GM18519 (cell line): ENCODE measurements at regions not wholly inside any gene's neighbourhood (a gene's known extent, or its start where the extent isn't known, plus 50 kb on each side); places are given as distances from the start of the nearest gene placed in this dataset.

ENCODE experiments used
- ATAC-seq: cut with Tn5 transposase; IDR thresholded peaks from one replicate; pipeline ENCODE4 v1.9.1; 2021; ENCODE audit warnings: mild to moderate bottlenecking, moderate library complexity; ENCODE audit not compliant: unreplicated experiment, low FRiP score

DNA sequence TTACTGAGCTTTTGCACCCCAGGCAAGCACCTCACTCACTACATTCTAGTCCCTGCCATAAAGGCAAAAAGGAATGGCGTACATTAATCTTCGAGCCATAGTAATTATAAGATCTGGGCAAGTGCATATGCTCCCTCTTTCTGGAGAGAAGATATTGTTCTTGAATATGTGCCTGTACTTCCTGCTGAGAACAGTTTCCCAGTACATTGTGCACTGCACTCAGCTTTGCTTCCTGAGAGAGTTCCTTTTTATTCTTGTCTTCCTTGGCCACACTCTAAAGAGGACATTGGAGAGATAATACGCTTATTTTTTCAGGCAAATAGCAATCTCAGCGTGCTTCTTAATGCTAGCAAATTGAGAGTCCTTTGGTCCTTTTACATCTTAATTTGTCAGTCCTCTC, 909.0 kb upstream of the PCDH10 start:
- no peak for ATAC-seq

DNA sequence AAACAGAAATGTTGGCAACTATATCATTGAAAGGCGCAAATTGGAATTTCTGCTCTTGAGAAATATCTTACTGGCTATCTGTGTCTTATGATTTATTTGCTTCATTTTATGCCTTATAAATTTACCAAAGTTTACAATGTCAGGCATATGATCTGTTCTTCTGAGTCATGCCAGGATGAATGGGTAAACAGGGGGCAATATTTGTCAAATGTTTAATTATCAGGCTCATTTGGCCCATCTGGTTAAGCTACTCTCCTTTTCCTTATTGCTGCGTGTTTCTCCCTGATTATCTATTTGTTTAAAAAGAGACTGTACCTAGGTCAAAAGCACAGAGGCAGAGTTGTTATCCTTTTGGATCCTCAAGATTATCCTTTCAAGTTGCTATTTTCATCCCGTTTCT, 903.8 kb upstream of the PCDH10 start:
- ATAC-seq: no peak

DNA sequence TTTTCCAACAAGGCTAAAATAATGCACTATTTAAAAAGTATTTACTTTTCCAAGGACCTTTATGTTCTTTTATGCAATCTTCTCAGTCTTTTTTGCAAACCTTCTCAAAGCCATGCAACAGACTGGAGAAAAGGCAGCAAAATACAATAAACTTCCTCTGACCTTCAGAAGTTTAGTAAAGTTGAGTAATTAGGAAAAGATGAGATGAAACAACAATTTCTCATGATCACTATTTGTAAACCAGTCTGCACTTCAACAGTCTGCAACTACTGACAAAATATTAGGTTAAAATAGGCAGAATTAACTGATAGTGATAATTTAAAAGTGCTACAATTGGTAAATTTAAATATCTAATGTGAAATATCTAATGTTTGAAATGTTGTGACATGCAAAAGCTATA, 884.9 kb upstream of the PCDH10 start:
- ATAC-seq: no peak

DNA sequence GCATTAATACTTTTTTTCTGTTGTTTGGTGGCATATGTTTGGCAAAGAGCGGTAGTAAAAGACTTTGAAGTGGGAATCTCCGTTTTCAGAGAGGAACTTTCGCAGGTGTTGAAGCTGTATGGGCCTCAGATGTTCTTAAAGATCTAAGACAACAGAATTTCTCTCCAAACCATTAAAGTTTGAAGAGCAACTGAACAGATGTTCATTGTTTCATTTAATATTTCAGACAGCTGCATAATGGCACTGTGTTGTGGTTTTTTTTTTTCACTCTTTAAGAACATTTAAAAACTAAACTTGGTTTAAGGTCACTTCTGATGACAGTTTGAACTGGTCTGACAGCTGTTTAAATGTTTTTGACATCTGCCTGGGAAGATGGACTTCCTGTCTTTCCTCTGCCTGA, 882.7 kb upstream of the PCDH10 start:
- no peak for ATAC-seq

DNA sequence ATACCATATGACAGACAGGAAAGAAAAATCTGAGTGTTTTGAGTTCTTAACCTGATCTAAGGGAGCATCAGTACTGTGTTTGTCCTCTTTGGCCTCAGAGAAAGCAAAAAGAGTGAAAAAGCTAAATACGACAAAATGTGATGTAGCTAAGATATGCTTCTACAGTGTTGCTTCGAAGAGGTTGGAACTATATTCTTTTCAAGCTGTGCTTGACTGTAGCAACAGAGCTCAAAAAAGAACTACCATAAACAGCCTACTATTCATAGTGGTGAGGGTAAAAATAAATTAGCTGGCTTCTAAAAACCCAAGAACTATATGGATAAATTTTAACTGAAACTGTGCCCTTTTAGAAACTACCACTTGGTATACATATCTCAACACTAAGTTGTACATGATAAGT, 881.8 kb upstream of the PCDH10 start:
- ATAC-seq: no peak

GRCh38 chr4:132269303-132269990, 879.6 kb upstream of the PCDH10 start:
- ATAC-seq: no peak

- no peak for ATAC-seq
Measured at GRCh38 chr4:132275583-132276121, 873.4 kb upstream of the PCDH10 start.

- ATAC-seq: no peak
Measured at GRCh38 chr4:132276185-132276584, 872.9 kb upstream of the PCDH10 start.

GRCh38 chr4:132276989-132277388, 872.1 kb upstream of the PCDH10 start:
- no peak for ATAC-seq

DNA sequence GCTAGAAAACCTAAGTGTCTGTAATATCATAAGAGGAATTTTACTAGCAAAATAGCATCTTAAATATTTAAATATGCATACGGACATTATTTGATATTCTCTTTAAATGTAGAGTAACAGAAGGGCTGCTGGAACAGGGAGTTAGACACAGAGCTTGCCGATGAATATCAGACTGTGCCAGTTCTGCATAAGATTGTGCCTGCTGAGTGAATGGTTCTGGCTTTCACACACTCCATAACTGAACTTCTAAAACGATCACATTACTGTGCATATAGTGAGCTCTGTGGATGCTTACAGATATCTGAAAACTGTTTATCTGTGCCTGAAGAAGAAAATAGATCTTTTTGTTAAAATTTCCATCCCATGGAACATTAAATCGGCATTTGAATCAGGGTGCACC, 867.4 kb upstream of the PCDH10 start:
- no peak for ATAC-seq

DNA sequence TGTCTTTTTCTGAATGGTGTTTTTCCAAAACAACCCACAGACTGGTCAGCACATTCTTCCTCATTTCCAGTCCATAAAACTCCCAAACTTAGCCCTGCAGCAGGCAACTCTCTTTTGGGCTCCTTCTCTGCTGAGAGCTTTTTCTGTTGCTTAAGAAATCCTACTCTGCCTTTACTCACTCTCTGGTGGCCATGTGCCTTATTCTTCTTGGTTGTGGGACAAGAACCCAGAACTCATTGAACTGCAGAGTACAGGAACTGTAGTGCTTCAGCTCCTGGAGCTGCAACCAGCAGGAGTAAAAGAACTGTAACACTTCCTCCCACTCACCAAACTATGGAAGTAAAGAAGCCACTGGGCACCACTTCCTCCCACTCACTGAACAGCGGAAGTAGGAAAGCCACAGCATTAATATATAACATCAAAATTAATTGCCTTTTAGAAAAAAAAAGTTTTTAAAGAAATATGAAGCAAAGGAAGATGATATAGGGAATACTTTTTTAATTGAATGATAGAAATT, 864.1 kb upstream of the PCDH10 start:
- no peak for ATAC-seq

DNA sequence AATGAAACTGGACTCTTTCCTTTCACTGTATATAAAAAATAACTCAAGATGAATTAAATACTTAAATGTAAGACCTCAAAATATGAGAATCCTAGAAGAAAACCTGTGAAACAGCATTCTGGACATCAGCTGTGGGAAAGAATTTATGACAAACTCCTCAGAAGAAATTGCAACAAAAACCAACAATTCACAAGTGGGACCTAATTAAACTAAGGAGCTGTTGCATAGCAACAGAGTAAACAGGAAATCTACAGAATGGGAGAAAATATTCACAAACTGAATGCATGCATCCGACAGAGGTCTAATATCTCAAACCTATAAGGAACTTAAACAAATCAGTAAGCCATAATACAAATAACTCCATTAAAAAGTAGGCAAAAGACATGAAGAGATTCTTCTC, 851.7 kb upstream of the PCDH10 start:
- ATAC-seq: no peak

- no peak for ATAC-seq
Measured at GRCh38 chr4:132299841-132300240, 849.3 kb upstream of the PCDH10 start.

DNA sequence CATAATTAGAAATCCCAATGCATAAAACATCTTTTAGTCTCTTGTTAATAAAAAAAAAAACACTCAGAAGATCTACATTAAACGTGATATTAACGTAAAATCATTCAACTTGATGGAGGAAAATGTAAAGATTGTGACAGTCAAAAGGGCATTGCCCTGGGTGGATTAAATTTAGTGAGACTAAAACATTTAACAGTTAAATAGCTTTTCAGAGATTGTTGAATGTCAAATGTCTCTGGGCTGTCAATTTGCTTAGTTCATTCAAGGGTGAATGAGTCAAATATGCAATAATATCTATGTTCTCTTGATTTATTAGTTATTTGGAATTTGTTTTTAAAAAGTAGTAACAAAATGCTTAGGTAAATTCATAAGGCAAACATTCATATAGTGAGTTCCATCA, 836.6 kb upstream of the PCDH10 start:
- ATAC-seq: no peak

DNA sequence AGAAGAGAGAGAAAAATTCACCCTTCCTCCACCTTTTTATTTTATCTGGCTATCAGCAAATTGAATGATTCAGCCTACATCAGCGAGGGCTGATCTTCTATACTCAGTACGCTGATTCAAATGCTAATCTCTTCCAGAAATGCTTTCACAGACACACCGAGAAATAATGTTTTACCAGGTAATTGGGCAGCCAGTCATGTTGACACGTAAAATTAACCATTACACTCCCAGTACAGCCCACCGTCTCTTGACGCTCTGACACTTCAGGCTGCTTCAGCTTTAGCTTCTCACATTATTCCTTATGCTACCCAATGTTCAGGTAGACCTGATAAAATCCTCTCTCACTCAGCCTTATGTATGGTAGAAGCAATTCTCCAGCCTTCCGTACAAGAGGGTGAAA, 835.2 kb upstream of the PCDH10 start:
- no peak for ATAC-seq

GRCh38 chr4:132316738-132317137, 832.4 kb upstream of the PCDH10 start:
- ATAC-seq: no peak

GRCh38 chr4:132317923-132318322, 831.2 kb upstream of the PCDH10 start:
- no peak for ATAC-seq

GRCh38 chr4:132328761-132329160, 820.3 kb upstream of the PCDH10 start:
- no peak for ATAC-seq

DNA sequence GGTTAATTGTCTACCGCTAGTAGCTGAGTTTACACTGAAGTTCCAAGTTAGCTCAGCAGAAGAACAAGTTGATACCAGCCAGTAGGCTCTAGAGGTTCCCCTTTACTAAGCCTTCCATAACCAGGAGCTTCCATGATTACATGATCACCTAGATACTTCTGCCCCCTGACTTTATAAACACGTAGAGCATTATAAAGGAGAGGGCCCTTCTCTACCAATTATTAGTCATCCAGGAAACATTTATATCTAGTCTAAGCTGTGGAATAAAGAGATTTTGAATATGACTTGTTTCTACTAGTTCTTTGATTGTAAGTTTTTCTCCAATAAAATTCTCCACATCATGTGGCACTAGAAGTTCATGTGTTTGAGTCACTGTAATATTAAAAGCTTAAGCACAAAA, 818.1 kb upstream of the PCDH10 start:
- ATAC-seq: no peak

GRCh38 chr4:132332932-132333723, 816.0 kb upstream of the PCDH10 start:
- no peak for ATAC-seq

DNA sequence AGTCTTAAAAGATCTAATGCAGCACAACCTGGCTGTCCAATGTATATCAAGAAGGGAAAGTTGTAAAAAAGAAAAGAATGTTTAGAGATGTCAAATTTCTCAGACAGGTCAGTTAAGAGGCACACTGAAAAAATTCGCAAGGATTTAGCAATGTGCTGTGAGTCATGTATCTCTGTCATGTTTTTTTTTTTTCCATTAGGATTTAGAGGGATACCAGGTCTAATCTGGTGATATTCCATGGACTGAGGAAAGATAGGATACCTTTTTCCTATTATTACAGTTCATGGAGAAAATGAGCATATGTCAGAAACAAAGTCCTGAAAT, 815.4 kb upstream of the PCDH10 start:
- no peak for ATAC-seq

- no peak for ATAC-seq
Measured at GRCh38 chr4:132334081-132334480, 815.0 kb upstream of the PCDH10 start.
